ENCODE measurements at regions not wholly inside any gene's neighbourhood (a gene's known extent, or its start where the extent isn't known, plus 50 kb on each side); places are given as distances from the start of the nearest gene placed in this dataset.
A peak's percentile ranks its signal among the peaks of the same experiment; 100 is the strongest.
"Not testable (repeated sequence)": the region's sequence is repeated elsewhere in the genome, so short reads cannot be mapped to it uniquely, and the experiment has no call there.

DNA sequence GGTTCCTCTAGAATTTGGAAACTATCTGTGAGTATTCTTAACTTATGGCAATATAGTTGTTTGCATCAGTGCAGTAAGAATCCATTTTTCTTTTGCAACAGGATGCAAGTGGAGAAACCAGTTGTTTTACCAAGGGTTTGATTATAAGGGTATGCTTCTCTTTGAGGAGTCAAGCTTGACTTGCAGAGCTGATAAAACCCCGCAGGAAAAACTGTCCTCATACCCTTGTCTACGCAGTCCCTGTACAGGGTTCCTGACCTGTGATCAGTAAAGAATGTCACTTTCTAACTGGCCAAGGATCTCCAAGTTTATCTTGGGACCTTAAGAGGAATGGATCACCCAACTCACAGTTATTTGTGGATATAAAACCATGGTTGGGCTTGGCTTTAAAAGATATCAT, 161.1 kb upstream of the OLIG3 start:
- DNase-seq (ENCODE audit: low read depth, low spot score), result no peak

DNA sequence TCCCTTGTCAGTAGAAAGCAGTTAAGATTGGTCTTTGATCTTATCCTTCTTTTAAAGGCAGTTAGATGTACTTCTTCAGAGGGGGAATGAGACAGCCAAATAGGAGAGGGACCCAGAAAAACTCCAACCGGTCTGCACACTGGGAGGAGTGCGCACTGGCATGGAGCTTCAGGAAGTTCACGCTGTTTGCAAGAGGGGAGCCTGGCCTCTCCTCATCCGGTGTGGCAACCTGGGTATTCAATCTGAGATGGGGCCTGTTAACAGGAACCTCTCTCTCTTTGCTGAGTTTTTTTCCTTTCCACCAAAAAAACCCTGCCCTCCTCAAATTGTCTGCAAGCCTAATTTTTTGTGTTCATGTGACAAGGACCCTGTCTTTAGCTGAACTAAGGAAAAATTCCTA, 162.5 kb upstream of the OLIG3 start:
- no peak for DNase-seq (ENCODE audit: low read depth, low spot score)

DNA sequence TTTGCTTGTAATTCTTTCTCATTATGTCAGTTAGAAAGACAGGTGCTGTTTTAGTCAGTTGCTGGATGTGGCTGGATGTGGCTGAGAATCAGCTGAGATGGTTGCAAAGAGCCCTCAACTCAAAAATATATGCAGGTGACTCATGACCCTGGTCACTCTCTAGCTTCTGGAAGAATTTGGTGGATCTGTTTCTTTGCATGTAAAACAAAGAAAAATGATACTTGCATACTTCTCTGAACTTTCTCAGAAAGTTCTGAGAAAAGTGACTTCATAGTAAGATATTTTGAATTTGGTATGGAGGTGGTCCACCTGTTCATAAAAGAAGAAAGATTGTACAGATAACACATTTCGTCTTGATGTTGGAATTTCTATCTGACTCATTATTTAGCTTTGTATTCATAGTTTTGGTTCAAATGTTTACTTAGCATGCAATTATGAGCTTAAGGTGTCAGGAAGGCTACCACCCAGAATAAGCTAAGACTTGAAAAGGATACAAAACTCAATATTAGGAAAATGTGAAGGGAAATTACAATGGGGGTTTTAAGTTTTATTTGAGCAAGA, 163.2 kb upstream of the OLIG3 start:
- no peak for DNase-seq (ENCODE audit: low read depth, low spot score)

DNA sequence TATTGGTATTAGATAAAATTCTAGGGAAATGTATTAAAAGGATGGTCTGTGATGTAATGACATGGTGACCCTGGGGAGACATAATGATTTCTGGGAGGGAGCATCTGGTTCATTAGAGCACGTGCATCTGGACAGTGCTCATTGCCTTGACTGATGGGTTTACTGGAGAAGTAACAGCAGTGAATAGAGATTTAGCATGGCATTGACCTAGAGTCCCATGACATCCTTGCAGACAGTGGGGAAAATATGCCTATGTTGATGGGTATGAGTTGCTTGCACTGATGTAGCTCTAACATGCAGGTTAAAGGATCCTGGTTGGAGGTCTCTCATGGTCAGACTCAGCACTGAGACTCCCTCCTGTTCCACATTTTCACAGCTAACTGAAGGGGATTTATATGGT, 164.1 kb upstream of the OLIG3 start:
- DNase-seq (ENCODE audit: low read depth, low spot score), result no peak

DNA sequence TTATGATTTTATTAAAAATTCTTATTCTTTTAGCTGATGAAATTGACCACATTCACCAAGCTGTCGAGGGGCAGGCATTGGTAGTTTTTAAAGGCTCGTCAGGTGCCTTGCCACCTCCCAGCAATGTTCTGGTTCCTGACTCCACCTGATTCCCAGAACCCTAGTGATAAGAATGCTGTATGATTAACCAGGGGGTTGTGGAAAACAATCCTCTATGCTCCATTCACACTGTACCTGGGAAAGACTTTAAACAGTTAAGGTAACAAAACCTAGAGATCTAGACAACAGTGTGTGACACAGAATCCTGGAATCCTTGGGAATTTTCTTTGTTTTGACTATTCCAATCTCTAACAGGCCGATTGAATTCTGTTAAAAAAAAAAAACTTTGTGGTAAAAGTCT, 165.7 kb upstream of the OLIG3 start:
- no peak for DNase-seq (ENCODE audit: low read depth, low spot score)

DNA sequence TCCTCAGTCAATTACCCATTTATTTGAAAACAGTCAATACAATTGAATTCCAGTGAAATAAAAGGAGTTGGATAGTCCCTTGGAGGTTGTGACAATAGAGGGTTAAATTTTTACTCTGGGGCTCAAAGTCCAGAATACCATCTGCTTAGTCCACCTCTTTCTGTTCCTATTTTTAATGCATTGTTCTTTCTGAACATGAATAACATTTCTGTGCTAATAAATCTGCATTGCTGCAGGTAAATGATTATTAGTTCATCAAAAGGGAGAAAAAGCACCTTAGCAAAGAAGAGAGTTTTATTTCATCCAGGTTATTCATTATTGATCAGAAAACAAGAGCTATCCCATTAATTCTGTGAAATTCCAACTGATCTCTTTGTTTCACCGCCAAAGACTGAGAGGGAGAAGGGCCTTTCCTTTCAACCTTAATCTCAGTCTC, 166.1 kb upstream of the OLIG3 start:
- no peak for DNase-seq (ENCODE audit: low read depth, low spot score)

DNA sequence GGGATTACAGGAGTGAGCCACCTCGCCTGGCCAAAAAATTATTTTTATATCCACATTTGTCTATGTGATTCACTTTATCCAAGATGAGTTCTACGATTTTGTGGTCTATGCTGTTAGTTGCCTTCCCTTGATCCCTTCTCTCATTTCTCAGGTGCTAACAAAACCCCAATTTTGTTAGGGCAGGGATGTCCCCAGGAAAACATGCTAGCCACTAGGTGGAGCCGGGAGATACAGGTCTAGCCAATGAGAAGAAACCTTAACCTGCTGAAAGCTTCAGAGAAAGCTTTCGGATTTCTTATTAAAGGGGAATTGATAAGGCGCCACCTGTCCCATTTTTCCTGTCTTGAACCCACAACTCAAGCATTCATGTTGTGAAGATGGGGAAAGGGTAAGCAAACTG, 167.4 kb upstream of the OLIG3 start:
- peak; percentile 27 for DNase-seq (ENCODE audit: low read depth, low spot score)

DNA sequence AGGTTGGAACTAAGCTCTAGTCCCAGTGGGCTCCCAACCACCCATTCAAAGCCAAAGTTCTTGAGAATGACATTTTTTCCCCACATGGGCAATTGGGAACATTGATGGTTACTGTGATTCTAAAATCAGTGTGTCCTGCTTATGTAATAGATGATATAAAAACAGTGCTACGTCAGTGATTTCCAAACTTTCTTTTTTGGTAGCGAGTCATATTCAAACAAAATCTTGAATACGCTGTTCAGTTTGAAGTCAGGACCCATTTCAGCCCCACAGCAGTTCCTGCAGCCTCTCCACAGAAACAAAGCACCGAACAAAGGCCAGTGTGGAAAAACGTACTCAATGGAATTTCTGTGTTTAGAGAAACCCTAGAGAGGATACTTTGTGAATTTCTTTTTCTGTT, 170.0 kb upstream of the OLIG3 start:
- no peak for DNase-seq (ENCODE audit: low read depth, low spot score)

DNA sequence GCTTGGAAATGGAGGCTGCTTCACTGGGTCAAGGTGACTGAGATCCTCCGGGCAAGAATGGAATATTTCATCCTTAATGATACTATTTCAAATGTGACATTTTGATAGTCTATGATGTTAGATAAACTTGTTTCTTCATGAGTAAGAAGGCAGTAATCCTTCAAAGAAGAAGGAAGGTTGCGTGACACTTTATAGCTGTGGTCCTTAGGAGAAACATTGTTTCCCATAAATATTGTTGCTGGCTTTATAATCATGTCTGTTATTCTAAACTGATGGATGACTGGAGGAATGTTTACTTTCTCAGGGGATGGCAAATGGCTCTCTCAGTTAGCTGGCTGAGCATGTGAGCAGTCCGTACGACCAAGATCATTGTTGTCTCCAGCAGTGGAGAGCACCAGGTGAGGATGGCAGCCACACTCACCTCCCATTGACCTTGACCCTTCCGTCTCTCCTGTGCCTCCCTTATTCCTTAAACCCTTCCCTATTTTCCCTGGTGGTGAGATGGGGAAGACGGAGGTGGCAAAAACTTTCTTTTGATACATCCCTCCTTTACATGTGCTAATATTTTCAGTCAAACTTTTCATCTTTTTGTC, 171.2 kb upstream of the OLIG3 start:
- no peak for DNase-seq (ENCODE audit: low read depth, low spot score)

DNA sequence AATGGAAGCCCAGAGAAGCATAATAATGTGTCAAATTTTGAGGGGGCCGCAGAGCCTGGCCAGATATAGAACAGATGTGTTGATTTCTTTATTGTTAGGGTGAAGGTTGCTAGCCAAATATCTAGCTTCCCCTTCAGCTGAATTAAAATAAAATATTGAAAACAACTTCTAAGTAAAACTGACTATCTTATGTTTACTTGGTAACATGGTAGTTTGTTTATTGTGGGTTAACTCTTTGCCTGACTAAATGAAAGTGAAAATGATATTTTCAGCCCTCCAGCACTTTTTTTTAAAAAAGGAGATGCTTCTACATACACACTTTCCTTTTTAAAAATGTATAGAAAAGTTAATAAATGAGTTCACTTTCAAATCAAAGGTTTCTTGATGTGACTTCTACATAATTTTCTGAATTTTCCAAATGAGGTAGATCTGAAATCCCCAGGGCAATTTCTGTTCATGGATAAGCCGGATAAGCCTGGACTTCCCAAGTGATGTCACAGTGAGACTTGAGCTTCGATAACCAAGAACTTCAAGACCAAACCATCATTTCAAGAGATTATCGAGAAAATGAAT, 172.1 kb upstream of the OLIG3 start:
- no peak for DNase-seq (ENCODE audit: low read depth, low spot score)

DNA sequence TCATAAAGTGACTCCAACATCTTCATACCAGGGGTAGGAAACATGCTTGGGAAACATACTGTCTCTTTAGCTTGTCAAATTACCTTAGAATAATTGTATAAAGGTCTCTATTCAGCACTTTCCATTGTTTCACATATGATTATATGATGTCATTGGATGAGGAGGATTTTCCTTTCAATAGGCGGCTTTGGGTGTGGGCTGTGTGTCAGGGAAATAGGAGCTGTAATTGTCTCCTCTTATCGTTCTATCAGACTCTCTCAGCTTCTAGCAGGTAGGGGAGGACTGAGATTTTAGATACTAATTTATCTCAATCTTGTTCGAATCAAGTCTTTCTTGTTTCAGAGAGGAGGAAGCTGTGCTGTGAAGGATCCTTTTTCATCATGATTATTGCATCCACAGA, 179.4 kb upstream of the OLIG3 start:
- no peak for DNase-seq (ENCODE audit: low read depth, low spot score)

DNA sequence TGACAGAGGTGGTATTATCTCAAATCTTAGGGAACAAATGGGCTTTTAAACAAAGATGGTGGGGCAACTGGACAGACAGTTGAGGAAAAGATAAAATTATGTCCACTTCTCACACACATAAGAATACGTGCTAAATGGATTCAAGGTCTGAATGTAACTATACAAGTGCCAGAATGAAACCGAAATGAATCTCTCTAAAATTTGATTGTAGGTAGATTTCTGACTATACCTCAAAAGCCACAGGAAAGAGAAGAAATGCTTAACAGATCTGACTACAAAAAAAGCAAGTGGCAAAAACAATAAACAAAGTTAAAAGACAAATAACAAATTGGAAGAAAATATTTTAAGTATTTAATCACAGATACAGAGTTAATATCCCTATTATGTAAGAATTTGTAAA, 182.7 kb upstream of the OLIG3 start:
- DNase-seq (ENCODE audit: low read depth, low spot score), result no peak

DNA sequence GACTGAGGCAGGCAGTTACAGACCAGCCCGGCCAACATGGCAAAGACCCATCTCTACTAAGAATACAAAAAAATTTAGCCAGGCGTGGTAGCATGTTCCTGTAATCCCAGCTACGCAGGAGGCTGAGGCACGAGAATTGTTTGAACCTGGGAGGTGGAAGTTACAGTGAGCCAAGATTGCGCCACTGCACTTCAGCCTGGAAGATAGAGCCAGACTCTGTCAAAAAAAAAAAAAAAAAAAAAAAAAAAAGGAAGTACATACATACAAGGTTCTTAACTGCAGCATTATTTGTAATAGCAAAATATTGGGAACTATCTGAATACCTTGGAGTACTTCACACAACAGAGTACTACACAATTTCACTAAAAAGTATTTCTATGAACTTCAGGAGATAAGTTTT, 183.5 kb upstream of the OLIG3 start:
- no peak for DNase-seq (ENCODE audit: low read depth, low spot score)

DNA sequence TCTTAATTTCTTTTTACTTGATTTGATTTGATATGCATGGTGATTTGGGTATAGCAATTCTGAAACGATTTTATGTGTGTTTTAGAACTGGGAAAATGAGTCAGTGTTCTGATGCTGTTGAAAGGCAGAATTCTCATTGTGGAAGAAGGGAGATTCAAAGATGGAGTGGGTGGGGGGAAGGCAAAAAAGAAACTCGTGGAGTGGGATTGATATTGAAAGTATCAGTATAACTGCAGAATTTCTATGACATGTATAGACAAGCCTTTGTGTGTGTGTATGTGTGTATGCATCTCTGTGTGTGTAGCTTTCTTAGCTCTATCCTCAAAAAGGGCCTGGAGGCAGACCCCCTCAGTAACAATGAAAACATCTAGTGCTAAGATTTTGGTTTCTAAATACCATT, 184.3 kb upstream of the OLIG3 start:
- no peak for DNase-seq (ENCODE audit: low read depth, low spot score)

DNA sequence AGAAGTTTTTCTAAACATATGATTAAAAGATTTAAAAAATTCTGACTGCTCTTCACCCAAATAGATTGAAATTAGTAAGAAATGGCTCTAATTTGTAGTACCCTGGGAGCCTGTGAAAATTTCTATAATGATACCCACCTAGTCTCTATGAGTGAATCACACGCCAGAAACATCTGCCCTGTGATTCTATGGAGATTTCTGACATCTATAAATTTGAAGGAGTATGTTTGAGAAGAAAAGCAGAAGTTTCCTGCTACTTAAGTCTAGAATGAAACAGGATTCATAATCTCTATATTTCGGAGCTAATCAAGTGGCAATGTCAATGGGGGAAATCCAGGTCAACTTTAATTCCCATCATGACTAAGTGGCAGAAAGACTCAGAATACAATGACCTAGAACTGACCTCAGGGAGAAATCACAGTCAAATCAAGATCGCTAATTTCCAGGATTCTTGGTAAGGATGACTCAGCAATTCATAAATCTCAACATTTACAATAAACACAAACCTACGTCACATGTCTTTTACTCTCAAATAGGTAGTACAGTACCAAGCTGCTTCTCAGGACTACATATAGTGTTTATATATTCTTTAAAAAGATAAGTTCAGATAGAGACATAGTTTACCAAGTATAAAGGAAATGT, 186.2 kb upstream of the TNFAIP3 start:
- no peak for DNase-seq (ENCODE audit: low read depth, low spot score)

DNA sequence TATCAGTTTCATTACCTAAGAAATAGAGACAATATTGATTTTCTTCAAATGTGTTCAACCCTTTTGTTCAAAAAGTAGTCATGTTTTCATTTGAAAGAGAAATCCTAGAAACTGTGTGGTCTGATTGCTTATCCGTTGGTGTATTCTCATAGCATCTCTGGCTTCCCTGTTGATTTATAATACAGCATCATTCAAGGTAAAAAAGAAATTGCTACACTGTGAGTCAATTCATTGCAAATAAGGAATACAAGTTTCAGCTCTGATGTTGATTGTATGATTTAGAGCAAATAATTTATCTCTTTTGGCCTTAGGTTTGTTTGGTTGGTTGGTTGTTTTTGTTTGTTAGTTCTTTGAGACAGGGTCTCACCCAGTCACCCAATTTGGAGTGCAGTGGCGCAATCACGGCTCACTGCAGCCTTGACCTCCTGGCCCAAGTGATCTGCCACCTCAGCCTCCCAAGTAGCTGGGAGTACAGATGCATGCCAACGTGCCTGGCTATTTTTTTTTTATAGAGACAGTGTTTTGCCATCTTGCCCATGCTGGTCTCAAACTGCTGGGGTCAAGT, 185.5 kb upstream of the TNFAIP3 start:
- no peak for DNase-seq (ENCODE audit: low read depth, low spot score)

DNA sequence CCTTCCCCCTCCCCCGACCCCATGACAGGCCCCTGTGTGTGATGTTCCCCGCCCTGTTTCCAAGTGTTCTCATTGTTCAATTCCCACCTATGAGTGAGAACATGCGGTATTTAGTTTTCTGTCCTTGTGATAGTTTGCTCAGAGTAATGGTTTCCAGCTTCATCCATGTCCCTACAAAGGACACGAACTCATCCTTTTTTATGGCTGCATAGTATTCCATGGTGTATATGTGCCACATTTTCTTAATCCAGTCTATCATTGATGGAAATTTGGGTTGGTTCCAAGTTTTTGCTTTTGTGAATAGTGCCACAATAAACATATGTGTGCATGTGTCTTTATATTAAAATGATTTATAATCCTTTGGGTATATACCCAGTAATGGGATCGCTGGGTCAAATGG, 184.4 kb upstream of the TNFAIP3 start:
- DNase-seq (ENCODE audit: low read depth, low spot score), result not testable (repeated sequence)

DNA sequence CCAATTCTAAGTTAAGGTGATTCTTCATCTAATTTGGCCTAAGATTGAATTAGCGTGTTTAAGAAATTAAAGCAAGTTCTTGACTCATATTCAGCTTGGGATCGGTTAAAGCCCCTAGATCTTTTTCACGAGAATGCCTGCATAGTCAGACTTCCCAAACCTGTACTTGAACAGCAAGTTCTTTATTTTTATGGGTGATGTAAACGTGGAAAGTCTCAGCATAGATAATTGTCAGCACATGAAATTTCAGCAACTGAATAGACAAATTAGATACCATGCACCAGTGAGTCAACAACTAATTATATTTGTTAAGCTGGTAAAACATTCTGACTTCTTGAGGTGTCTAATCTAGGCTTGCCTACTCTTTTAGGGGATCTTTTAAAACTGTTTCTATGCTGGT, 183.1 kb upstream of the TNFAIP3 start:
- no peak for DNase-seq (ENCODE audit: low read depth, low spot score)

DNA sequence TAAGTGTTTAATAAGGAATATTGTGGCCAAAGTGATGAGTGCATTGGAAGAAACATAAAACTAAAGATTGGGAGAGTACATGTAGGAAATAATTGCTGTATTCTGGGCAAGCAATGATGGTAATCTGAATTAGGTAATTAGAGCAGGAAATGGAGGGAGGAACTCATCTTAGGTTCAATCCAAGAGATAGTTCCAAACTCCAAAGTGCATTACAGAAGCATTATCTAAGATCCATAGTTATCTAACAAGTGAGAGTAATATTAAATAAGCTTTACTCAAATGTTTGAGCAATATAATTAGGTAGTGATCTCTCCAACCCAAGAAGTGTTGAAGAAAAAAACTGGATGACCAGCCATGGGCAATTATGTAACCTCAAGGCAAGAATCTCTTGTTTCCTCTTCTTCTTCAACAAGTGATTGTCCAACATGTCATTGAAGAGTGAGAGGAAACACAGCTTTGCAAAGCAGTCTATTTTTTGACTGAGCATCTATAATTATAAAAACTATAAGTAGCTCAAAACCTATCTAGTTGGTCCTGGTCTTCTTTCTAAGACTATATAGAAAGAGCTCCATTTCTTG, 181.2 kb upstream of the TNFAIP3 start:
- DNase-seq (ENCODE audit: low read depth, low spot score), result no peak

DNA sequence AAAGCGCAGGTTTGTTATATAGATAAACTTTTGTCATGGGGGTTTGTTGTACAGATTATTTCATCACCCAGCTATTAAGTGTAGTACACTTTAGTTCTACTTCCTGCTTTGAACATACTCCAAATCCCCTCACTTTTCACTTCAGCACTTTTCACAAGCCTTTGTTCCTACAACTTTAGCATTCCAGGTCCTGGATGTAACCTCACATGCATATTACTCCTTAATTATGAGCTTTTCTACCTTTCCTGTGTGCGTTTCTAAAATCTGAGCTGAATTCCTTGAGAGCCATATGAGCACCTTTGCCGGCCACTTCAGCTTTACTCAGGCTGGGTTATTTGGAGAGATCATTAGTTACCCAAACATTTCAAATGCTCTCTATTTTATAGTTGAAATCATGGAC, 179.2 kb upstream of the TNFAIP3 start:
- DNase-seq (ENCODE audit: low read depth, low spot score), result no peak

DNA sequence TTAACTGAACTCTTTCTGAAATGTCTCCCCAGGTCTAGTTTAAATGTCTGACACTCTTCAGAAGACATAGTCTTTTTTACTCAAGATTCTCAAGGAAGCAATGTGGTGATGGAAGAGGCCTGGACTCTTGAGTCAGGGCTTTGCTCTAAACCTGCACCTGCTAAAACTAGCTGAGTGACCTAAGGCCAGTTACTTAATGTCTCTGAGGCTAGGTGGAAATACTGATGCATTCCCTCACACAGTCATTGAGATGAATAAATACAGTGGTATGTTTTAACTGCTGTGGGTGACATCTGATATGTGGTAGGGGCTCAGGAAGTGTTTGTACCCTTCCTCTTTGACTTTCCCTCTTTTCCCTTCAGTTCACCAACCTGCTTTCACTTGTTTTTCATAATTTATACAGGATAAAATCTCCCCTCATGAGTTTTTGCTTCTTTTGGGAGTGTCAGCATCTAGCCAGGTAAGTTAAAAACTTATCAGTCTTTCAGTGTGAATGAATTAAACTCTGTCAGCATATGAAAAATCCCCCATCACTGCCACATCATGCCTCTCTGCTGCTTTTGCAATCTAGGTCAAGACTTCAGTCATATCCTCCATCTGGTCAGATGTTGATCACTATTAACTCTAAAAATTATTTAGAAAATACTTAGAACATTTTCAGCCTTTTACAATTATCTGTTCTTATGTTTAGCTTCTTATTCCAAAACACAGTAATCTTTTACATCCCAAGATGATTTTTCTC, 178.7 kb upstream of the TNFAIP3 start:
- no peak for DNase-seq (ENCODE audit: low read depth, low spot score)

DNA sequence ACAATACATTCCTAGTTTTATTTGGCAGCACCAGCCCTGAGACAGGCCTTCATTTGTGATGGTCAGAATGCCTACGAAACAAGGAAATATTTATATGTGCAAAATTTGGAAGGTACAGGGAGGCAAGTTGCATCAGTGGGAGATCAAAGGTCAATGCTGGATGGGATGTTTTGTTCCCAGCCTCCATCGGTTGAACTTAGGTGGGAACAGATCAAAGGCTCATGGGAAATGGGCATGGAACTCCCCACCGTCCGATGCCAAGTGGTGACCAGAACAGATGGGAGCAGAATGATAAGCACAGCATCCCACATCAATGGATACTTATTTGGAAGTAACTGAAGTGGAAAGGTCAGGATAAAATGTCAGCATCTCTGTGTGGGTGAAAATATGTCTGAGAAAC, 177.7 kb upstream of the TNFAIP3 start:
- DNase-seq (ENCODE audit: low read depth, low spot score), result no peak
